K562 (cell line): ENCODE measurements at regions not wholly inside any gene's neighbourhood (a gene's known extent, or its start where the extent isn't known, plus 50 kb on each side); places are given as distances from the start of the nearest gene placed in this dataset.

ENCODE experiments used
- KAT2B ChIP-seq: IDR thresholded peaks from one replicate; pipeline ENCODE4 v1.6.1; 2012; ENCODE audit warnings: low read depth, mild to moderate bottlenecking, control low read depth, inconsistent platforms, low read length, moderate library complexity
- KDM1A ChIP-seq, 2 experiments: fragments of 450-650 bp; IDR thresholded peaks; 2 replicates each; pipeline ENCODE4 v1.6.1; 2016; ENCODE audit warnings: mild to moderate bottlenecking in 2 of 2
- NEUROD1 ChIP-seq: fragments of 150-350 bp; IDR thresholded peaks from 2 replicates; pipeline ENCODE4 v1.6.1; 2014; ENCODE audit warnings: borderline replicate concordance, low read length, low read depth; ENCODE audit not compliant: partially characterized antibody
- PCBP2 ChIP-seq: fragments of 200-400 bp; formaldehyde crosslinking; IDR thresholded peaks from 2 replicates; pipeline ENCODE4 v1.6.1; 2018; ENCODE audit warnings: low read length, low read depth, mild to moderate bottlenecking, moderate library complexity; ENCODE audit not compliant: poor library complexity, severe bottlenecking
- THRAP3 ChIP-seq: fragments of 450-650 bp; IDR thresholded peaks from 2 replicates; pipeline ENCODE4 v1.6.1; 2016; ENCODE audit warnings: mild to moderate bottlenecking, inconsistent platforms, borderline replicate concordance
- TRIM25 ChIP-seq: fragments of 450-650 bp; IDR thresholded peaks from 2 replicates; pipeline ENCODE4 v1.7.0; 2016; ENCODE audit warnings: borderline replicate concordance
- TF ChIP-seq, protein P1 (sequence below), 2 experiments: fragments of 450-650 bp; IDR thresholded peaks; 2 replicates each; pipeline ENCODE4 v1.6.1; 2016; ENCODE audit warnings: mild to moderate bottlenecking in 2 of 2, borderline replicate concordance in 1 of 2, low read depth in 1 of 2, moderate library complexity in 1 of 2
- TF ChIP-seq, protein P2 (sequence below), 2 experiments: fragments of 450-650 bp; IDR thresholded peaks; 2 replicates each; pipeline ENCODE4 v1.6.1; 2016

DNA sequence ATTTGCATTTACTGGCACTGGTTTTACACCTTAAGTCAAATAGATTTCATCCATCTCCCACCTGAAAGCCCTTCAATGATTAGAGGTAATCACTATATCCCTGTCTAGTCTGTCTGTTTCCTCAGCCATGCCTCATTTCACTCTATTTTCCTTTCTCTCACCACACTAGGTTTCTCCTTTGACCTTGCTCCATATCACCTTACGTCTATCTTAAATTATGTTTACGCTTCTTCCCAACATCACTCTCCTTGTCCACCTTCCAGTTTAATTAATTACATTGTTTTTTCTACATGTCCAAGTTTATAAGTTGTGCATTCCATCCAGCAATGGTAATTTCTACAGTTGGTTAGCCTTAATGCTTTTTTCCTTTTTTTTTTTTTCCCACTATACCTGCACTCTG lies 396.7 kb upstream of the PDZRN3 start (continued):
- TF ChIP-seq, protein P1, sequence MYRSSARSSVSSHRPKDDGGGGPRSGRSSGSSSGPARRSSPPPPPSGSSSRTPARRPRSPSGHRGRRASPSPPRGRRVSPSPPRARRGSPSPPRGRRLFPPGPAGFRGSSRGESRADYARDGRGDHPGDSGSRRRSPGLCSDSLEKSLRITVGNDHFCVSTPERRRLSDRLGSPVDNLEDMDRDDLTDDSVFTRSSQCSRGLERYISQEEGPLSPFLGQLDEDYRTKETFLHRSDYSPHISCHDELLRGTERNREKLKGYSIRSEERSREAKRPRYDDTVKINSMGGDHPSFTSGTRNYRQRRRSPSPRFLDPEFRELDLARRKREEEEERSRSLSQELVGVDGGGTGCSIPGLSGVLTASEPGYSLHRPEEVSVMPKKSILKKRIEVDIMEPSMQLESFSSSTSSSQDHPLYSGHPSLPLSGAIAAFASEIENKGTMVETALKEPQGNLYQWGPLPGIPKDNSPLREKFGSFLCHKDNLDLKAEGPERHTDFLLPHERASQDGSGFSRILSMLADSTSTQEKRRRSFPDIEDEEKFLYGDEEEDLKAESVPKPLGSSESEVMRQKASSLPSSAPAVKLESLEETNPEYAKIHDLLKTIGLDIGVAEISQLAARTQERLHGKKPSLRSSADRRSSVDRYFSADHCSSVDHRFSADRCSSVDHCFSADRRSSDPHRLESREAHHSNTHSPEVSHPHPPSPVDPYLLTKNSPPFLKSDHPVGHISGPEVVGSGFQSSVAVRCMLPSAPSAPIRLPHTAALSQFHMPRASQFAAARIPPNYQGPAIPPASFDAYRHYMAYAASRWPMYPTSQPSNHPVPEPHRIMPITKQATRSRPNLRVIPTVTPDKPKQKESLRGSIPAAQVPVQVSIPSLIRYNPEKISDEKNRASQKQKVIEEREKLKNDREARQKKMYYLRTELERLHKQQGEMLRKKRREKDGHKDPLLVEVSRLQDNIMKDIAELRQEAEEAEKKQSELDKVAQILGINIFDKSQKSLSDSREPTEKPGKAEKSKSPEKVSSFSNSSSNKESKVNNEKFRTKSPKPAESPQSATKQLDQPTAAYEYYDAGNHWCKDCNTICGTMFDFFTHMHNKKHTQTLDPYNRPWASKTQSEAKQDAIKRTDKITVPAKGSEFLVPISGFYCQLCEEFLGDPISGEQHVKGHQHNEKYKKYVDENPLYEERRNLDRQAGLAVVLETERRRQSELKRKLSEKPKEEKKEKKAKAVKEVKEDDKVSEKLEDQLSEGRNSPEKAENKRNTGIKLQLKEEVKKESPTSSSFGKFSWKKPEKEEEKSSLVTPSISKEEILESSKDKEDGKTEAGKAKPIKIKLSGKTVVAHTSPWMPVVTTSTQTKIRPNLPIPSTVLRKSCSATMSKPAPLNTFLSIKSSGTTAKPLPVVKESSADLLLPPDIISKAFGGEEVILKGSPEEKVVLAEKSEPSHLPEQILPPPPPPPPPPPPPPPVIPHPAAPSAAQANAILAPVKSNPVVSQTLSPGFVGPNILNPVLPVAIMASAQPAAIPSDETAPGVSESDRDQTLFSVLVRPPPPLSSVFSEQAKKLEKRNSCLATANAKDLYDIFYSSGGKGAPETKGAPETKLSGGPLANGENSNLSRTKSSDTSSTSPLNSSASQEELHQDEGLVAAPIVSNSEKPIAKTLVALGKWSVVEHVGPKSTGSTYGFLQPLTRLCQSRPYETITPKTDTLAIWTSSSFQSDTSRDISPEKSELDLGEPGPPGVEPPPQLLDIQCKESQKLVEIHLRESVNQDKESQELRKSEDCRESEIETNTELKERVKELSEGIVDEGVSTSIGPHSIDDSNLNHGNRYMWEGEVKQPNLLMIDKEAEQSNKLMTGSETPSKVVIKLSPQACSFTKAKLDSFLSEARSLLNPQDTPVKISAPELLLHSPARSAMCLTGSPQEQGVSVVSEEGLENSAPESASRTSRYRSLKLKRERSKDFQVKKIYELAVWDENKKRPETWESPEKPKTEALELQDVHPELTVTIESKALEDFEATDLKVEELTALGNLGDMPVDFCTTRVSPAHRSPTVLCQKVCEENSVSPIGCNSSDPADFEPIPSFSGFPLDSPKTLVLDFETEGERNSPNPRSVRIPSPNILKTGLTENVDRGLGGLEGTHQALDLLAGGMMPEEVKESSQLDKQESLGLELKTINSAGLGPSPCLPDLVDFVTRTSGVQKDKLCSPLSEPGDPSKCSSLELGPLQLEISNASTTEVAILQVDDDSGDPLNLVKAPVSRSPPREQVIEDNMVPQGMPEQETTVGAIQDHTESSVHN (IDR thresholded peaks at IDR 0.05; ENCODE audit: borderline replicate concordance in 1 of 2, low read depth in 1 of 2), result no peak
- TF ChIP-seq THRAP3 (no peak), PCBP2 (no peak), KDM1A (IDR thresholded peaks at IDR 0.05) (no peak), KAT2B (no peak), TRIM25 (no peak), NEUROD1 (no peak)
- TF ChIP-seq, protein P2, sequence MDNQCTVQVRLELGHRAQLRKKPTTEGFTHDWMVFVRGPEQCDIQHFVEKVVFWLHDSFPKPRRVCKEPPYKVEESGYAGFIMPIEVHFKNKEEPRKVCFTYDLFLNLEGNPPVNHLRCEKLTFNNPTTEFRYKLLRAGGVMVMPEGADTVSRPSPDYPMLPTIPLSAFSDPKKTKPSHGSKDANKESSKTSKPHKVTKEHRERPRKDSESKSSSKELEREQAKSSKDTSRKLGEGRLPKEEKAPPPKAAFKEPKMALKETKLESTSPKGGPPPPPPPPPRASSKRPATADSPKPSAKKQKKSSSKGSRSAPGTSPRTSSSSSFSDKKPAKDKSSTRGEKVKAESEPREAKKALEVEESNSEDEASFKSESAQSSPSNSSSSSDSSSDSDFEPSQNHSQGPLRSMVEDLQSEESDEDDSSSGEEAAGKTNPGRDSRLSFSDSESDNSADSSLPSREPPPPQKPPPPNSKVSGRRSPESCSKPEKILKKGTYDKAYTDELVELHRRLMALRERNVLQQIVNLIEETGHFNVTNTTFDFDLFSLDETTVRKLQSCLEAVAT (IDR thresholded peaks at IDR 0.05), result no peak
- TF ChIP-seq, all 486 proteins: peak for 0
